Activated B cell treated with CpG ODN at 0.5 μM for 24 hours (primary cell): ENCODE measurements at regions not wholly inside any gene's neighbourhood (a gene's known extent, or its start where the extent isn't known, plus 50 kb on each side); places are given as distances from the start of the nearest gene placed in this dataset.

Experiments
- ATAC-seq: fragments of 200-7000 bp; cut with Tn5 transposase; one replicate; pipeline ENCODE4 v1.10.0; 2021; ENCODE audit warnings: low read depth, mild to moderate bottlenecking, moderate library complexity
- CTCF ChIA-PET: fragments of 350-600 bp; sonication (Branson Sonifier 250); formaldehyde crosslinking; loops from one replicate; lab custom pipeline; 2021; ENCODE audit warnings: antibody characterized with exemption; lab: Charles Lee
- POLR2A ChIA-PET: fragments of 350-600 bp; sonication (Branson Sonifier 250); formaldehyde crosslinking; loops from one replicate; lab custom pipeline; 2021; ENCODE audit warnings: antibody characterized with exemption; lab: Charles Lee
- DNase-seq: peaks from one replicate; pipeline ENCODE4 v3.0.0; 2022
- H3K27ac Mint-ChIP-seq: one replicate; pipeline ENCODE4 v1.8.0; 2020; ENCODE audit warnings: mixed read lengths
- H3K27me3 Mint-ChIP-seq: one replicate; pipeline ENCODE4 v1.8.0; 2021; ENCODE audit warnings: mixed read lengths
- H3K36me3 Mint-ChIP-seq: one replicate; pipeline ENCODE4 v1.8.0; 2021; ENCODE audit warnings: low read depth, mixed read lengths
- H3K4me1 Mint-ChIP-seq: one replicate; pipeline ENCODE4 v1.8.0; 2021; ENCODE audit warnings: mixed read lengths
- H3K4me3 Mint-ChIP-seq: one replicate; pipeline ENCODE4 v1.8.0; 2020; ENCODE audit warnings: mild to moderate bottlenecking, mixed read lengths
- H3K9me3 Mint-ChIP-seq: one replicate; pipeline ENCODE4 v1.8.0; 2020; ENCODE audit warnings: mixed read lengths
- CTCF ChIP-seq: fragments of 200-600 bp; IDR thresholded peaks from one replicate; pipeline ENCODE4 v1.8.0; 2022; ENCODE audit warnings: antibody characterized with exemption, mild to moderate bottlenecking
- intact Hi-C: fragments of 100-400 bp; cut with micrococcal nuclease; formaldehyde crosslinking; loops from one replicate; pipeline ENCODE4 v1.15.1; 2024

GRCh38 chrX:57848857-57849256, 61.4 kb downstream of the ZXDA start:
- intact Hi-C loops, result no loop called here
- ATAC-seq, result no peak
- ChIA-PET POLR2A (no interaction called here), CTCF (no interaction called here)
- H3K27ac Mint-ChIP-seq, result no peak overlapping the region
- H3K36me3 Mint-ChIP-seq, result peaks cover 7% of the 10 kb centered on the region
- H3K9me3 Mint-ChIP-seq, result peaks cover 15% of the 10 kb centered on the region
- H3K4me3 Mint-ChIP-seq, result no peak overlapping the region
- TF ChIP-seq CTCF, result no peak
- no peaks in the 10 kb centered on the region for H3K4me1 Mint-ChIP-seq
- DNase-seq, result no peak
- no peaks in the 10 kb centered on the region for H3K27me3 Mint-ChIP-seq

- Mint-ChIP-seq H3K4me3 (no peak overlapping the region), H3K4me1 (peaks cover 4% of the 10 kb centered on the region), H3K9me3 (no peaks in the 10 kb centered on the region), H3K27ac (no peak overlapping the region), H3K36me3 (no peaks in the 10 kb centered on the region), H3K27me3 (no peaks in the 10 kb centered on the region)
- no peak for TF ChIP-seq CTCF
- ATAC-seq (no peak), DNase-seq (no peak)
- ChIA-PET POLR2A (no interaction called here), CTCF (interaction anchor here (2.0 to 6.1 kb wide), 2 partner anchors 106 to 203 kb away, joined by 6 to 45 read pairs; no protein-coding TSS in a partner anchor)
- intact Hi-C loops, result no loop called here
Observed at GRCh38 chrX:57822818-57823217, 87.4 kb downstream of the ZXDA start.

GRCh38 chrX:57822398-57822797, 87.9 kb downstream of the ZXDA start:
- Mint-ChIP-seq H3K27me3 (no peaks in the 10 kb centered on the region), H3K27ac (no peak overlapping the region), H3K36me3 (no peaks in the 10 kb centered on the region), H3K4me3 (no peak overlapping the region), H3K9me3 (no peaks in the 10 kb centered on the region), H3K4me1 (peaks cover 4% of the 10 kb centered on the region)
- CTCF ChIA-PET, result interaction anchor here (1.2 to 6.1 kb wide), 3 partner anchors 49 to 204 kb away, joined by 3 to 45 read pairs (median 6); no protein-coding TSS in a partner anchor
- TF ChIP-seq CTCF, result no peak
- POLR2A ChIA-PET, result no interaction called here
- DNase-seq, result no peak
- ATAC-seq, result no peak
- intact Hi-C loops, result no loop called here

GRCh38 chrX:57821703-57822387, 88.4 kb downstream of the ZXDA start:
- Mint-ChIP-seq H3K4me1 (peaks cover 4% of the 10 kb centered on the region), H3K36me3 (no peaks in the 10 kb centered on the region), H3K27me3 (no peaks in the 10 kb centered on the region), H3K27ac (no peak overlapping the region), H3K9me3 (no peaks in the 10 kb centered on the region), H3K4me3 (no peak overlapping the region)
- CTCF ChIA-PET, result interaction anchor here (1.2 to 6.1 kb wide), 4 partner anchors 50 to 204 kb away, joined by 3 to 45 read pairs (median 5); no protein-coding TSS in a partner anchor
- no peak for DNase-seq
- POLR2A ChIA-PET, result no interaction called here
- intact Hi-C loops, result loop anchor here (1.0 kb wide), 3 partner anchors 97 to 204 kb away; no protein-coding TSS in a partner anchor
- peak; percentile 52 for ATAC-seq
- TF ChIP-seq CTCF, result peak; percentile 38

- intact Hi-C loops, result no loop called here
- no peak for TF ChIP-seq CTCF
- no peaks in the 10 kb centered on the region for H3K27me3 Mint-ChIP-seq
- no peaks in the 10 kb centered on the region for H3K36me3 Mint-ChIP-seq
- ATAC-seq, result no peak
- no peaks in the 10 kb centered on the region for H3K9me3 Mint-ChIP-seq
- CTCF ChIA-PET, result no interaction called here
- no peak overlapping the region for H3K4me3 Mint-ChIP-seq
- H3K27ac Mint-ChIP-seq, result no peak overlapping the region
- peaks cover 4% of the 10 kb centered on the region for H3K4me1 Mint-ChIP-seq
- POLR2A ChIA-PET, result no interaction called here
- DNase-seq, result no peak
Observed at GRCh38 chrX:57817302-57817701, 93.0 kb downstream of the ZXDA start.
